IPS-18a (cell line): ENCODE measurements at regions not wholly inside any gene's neighbourhood (a gene's known extent, or its start where the extent isn't known, plus 50 kb on each side); places are given as distances from the start of the nearest gene placed in this dataset.

Experiments
- H3K27ac ChIP-seq: one replicate; pipeline ENCODE4 v1.5.1; 2013; ENCODE audit warnings: low read length
- H3K27me3 ChIP-seq: one replicate; pipeline ENCODE4 v1.6.1; 2013; ENCODE audit warnings: mild to moderate bottlenecking, low read length; ENCODE audit not compliant: control insufficient read depth, insufficient read depth
- H3K36me3 ChIP-seq: one replicate; pipeline ENCODE4 v1.6.1; 2013; ENCODE audit warnings: low read depth, low read length; ENCODE audit not compliant: control insufficient read depth
- H3K4me1 ChIP-seq: one replicate; pipeline ENCODE4 v1.6.1; 2013; ENCODE audit warnings: low read depth, low read length; ENCODE audit not compliant: control insufficient read depth
- H3K4me3 ChIP-seq: one replicate; pipeline ENCODE4 v1.5.1; 2013; ENCODE audit warnings: low read length
- H3K9ac ChIP-seq: one replicate; pipeline ENCODE4 v1.6.1; 2013; ENCODE audit warnings: mild to moderate bottlenecking, low read length, moderate library complexity
- H3K9me3 ChIP-seq: one replicate; pipeline ENCODE4 v1.6.1; 2013; ENCODE audit warnings: low read depth, low read length; ENCODE audit not compliant: control insufficient read depth

DNA sequence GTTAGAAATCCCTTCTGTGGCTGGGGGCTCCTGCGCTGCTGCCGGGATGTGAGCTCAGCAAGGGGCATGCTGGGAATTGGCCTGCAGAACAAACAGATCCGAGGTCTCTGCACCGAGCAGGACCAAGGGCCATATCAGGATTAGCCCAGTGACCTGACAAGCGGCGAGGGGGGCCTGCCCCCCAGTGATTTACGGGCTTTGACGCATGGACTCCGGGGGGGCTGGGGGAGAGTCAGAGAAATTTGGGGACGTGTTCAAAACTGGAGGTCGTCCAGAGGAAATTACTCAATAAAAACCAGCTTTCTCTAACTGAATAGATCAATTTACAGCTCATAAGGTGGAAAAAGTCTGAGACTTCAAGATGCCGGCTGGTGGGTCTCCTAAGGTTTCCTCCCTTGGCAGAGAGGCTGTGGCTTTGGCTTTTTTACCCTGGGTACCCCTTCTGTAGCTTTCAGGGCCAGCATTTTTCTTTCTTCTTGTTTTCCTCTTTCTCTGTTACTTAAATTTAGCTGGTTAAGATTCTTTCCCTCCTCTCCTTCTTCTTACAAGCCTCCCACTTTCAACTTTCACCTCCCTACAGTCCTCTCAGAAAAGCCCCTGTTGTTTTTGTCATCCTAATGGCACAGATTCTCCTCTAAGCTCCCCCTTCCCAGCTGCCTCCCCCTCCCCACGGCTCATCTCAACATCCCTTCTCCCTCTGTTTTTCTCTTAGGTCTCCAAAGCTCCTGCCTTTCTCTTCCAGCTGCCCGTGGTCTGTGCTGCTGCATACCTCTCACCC, 551.0 kb downstream of the CCDC171 start:
- no peak overlapping the region for H3K27ac ChIP-seq
- H3K4me1 ChIP-seq = peaks cover 11% of the 10 kb centered on the region
- no peaks in the 10 kb centered on the region for H3K27me3 ChIP-seq
- no peak overlapping the region for H3K9ac ChIP-seq
- no peaks in the 10 kb centered on the region for H3K9me3 ChIP-seq
- no peaks in the 10 kb centered on the region for H3K36me3 ChIP-seq
- no peak overlapping the region for H3K4me3 ChIP-seq

DNA sequence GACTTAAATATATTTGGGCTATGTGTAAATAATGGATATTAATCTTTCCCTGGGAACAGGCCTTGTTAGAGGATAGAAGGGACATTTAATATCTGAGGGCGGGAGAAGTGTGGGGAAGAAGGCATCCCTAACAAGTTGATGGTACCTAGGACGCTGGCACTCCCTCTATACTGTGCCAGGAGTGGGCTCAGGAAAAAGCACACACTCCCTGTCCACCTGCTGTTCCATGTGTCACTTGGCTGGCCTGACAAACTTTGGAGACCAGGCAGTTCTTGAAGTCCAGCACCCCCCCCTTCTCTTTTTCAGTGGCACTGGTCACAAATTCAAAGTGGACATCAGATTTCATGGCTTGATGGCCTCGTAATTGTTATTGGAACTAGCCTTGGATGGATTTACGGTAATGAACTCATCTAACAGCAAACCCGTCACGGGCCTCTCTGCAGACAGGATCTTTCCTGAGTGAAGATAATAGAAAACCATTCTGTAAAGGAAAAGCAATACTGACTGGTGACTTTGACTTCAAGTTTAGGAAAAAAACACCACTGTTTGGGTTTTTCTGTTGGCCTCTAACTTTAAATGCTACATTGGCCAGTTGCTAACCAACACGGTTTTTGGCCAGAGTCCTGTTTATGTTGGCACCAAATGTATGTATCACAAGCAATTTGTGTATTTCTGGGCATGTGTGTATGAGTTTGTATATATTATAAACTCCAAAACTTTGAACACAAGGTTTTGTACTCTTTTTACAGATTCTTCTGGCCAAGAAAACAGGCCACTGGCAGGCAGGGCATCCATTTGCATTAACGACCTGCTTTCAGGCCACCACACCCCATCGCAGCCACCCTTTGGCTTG, 552.6 kb downstream of the CCDC171 start:
- H3K9me3 ChIP-seq = no peaks in the 10 kb centered on the region
- no peak overlapping the region for H3K9ac ChIP-seq

DNA sequence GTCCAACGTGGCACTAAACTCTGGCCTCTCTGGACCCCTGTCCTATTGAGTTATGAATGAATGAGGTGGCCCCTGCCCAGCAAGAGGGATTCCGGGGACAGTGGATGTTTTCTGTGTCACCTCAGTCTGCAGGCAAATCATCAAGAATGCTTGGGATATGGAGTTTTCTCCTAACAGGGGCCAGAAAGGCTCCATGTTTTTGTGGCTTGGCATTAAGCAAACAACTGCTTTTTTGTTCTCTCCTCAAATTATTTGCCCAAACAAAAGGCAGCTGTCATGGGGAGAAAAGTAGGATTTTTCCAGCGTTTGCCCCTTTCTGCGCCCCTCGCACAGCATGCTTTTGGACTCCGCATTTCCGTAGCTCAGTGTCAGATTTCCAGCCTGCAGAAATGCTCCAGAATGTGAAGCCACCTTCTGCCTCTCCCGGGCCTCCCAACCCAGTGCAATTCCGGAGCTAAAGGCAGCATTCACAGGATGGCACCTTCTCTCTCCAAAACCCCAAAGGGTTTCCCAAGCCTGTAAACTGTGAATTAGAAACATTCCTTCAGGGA, 553.3 kb downstream of the CCDC171 start:
- Histone ChIP-seq H3K27ac (no peak overlapping the region), H3K27me3 (no peaks in the 10 kb centered on the region), H3K4me1 (peaks cover 11% of the 10 kb centered on the region), H3K9me3 (no peaks in the 10 kb centered on the region), H3K9ac (no peak overlapping the region), H3K4me3 (no peak overlapping the region), H3K36me3 (no peaks in the 10 kb centered on the region)

More for the DNA sequence above, 552.6 kb downstream of the CCDC171 start:
- Histone ChIP-seq H3K4me1 (peaks cover 11% of the 10 kb centered on the region), H3K4me3 (no peak overlapping the region), H3K36me3 (no peaks in the 10 kb centered on the region), H3K27ac (no peak overlapping the region), H3K27me3 (no peaks in the 10 kb centered on the region)

DNA sequence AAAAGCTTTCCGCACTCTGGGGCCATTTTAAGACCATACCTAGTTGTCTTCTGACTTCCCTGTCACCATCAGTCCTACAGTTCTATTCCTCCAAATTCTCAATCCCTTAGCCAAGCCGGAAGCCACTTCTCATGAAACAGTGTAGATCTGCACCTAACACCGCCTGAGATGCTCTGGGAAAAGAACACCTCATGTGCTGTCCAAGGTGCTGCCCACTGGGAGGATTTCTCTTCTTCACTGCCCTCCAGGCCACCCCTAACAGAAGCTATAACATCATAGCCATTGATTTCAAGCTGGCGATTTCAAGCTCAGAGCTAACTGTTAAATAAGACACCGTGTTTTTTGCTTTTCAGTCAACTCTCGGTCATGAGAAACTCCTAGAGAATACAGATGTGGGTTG, 559.3 kb downstream of the CCDC171 start:
- Histone ChIP-seq H3K27me3 (no peaks in the 10 kb centered on the region), H3K36me3 (no peaks in the 10 kb centered on the region), H3K27ac (no peak overlapping the region), H3K4me3 (no peak overlapping the region), H3K4me1 (no peaks in the 10 kb centered on the region), H3K9ac (no peak overlapping the region), H3K9me3 (no peaks in the 10 kb centered on the region)

DNA sequence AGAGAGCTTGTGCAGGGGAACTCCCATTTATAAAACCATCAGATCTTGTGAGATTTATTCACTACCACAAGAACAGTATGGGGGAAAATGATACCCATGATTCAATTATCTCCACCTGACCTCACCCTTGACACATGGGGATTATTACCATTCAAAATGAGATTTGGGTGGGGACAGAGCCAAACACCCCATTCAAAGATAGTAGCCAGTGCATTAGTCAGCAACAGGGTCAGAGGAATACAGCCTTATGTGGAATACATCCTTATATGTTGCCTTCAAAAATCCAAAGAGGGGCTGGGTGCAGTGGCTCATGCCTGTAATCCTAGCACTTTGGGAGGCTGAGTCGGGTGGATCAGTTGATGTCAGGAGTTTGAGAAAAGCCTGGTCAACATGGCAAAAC, 563.2 kb downstream of the CCDC171 start:
- Histone ChIP-seq H3K9me3 (no peaks in the 10 kb centered on the region), H3K4me3 (no peak overlapping the region), H3K4me1 (peaks cover 8% of the 10 kb centered on the region), H3K9ac (no peak overlapping the region), H3K27me3 (no peaks in the 10 kb centered on the region), H3K36me3 (no peaks in the 10 kb centered on the region), H3K27ac (no peak overlapping the region)

DNA sequence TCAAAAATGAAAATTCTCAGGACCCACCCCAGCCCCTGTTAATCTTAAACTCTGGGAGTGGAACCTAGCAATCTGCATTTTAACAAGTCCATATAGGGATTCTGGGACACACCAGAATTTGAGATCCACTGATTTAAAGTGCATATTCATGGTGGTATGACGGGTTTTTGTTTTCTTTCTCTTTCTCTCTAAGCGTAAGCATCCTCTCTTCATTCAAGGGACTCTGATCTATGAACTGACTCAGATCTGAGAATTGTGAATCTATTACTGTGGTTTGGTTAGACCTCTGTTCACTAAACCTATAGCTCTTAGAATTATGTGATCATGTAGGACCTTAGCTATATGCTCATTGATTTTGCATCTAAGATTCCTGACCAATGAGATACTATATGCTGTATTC, 565.2 kb downstream of the CCDC171 start:
- Histone ChIP-seq H3K27ac (no peak overlapping the region), H3K27me3 (no peaks in the 10 kb centered on the region), H3K36me3 (no peaks in the 10 kb centered on the region), H3K4me1 (peaks cover 8% of the 10 kb centered on the region), H3K9me3 (no peaks in the 10 kb centered on the region), H3K4me3 (no peak overlapping the region), H3K9ac (no peak overlapping the region)

DNA sequence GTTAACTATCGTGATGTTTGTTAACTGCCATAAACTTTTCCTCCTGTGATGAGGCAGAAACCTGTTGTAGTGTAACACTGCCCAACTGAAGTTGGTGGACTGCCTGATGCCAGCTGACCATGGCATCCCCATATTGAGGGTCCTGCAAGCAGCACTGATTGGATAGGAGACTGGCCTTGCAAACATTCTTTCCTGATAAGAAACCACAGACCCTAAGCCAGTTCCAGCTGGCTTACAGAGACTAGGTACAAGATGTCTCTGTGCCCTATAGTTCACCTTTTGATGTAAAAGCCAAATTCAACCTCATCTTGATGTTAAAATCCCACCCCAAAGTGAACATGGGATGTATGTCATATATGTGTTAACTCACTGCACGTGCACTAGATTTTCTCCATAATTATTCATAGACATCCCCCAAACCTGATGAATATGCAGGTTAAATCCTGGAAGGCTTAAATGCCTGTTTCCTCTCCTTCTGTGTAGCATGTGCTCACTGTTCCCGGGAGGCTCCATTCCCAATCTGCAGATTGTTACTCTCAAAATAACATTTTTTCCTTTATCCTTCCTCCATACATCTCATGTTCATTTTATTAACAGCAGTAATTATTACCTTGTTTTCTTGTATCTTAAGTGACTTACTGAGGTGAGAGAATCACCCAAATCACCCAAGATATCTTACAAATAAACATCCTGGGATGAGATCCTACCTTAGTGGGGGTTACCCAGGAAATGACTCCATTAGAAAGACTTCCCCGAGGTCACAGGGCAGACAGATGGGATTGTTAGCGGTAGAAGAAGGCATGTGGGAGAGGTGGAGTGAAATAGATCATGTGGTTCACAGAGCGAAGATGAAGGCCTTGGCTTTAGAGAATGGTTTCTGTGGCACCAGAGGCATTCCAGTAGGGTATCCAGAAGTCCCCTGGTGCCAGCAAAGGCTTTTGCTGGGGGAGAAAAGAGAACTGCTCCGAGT, 566.7 kb downstream of the CCDC171 start:
- Histone ChIP-seq H3K27ac (no peak overlapping the region), H3K27me3 (no peaks in the 10 kb centered on the region), H3K4me1 (peaks cover 8% of the 10 kb centered on the region), H3K36me3 (no peaks in the 10 kb centered on the region), H3K4me3 (no peak overlapping the region), H3K9ac (no peak overlapping the region), H3K9me3 (no peaks in the 10 kb centered on the region)

DNA sequence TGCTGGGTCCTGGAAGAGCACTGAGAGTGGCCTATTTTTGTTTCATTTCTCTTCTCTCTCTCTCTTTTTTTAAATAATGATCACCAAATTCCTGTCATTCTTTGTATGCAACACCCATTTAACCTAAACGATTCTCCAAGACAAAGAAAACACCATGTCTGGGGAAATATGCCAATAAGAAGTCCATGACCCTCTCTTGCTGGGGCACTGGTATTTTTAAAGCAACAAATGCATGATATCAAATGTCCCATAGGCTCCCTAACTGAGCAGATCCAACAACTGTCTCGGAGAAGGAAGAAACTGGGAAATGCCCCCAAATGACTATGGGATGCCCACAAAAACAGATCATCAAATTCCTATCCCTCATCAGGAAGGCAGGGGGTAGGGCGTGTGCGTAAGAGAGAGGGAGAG, 567.4 kb downstream of the CCDC171 start:
- Histone ChIP-seq H3K9ac (no peak overlapping the region), H3K27ac (no peak overlapping the region), H3K4me1 (peaks cover 8% of the 10 kb centered on the region), H3K9me3 (no peaks in the 10 kb centered on the region), H3K4me3 (no peak overlapping the region), H3K36me3 (no peaks in the 10 kb centered on the region), H3K27me3 (no peaks in the 10 kb centered on the region)

DNA sequence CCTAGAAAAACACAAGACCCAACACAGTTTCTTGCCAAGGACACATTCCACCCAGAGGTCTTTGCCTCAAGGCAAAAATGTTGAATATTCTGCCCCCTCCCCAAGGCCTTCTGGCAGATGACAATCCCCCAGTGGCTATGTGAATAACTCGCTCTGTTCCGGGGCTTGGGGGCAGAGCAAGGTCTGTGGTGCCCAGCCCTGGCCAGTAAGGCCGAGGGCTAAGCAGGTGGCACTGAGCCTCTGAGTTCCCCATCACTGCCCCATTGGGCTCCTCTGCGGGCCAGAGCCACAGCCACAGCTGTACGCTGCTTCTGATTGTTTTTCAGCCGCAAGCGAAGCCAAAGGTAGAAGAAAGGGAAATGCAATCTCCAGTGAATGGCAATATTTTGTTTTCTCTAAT, 567.9 kb downstream of the CCDC171 start:
- Histone ChIP-seq H3K4me1 (peaks cover 8% of the 10 kb centered on the region), H3K36me3 (no peaks in the 10 kb centered on the region), H3K4me3 (no peak overlapping the region), H3K27ac (no peak overlapping the region), H3K27me3 (no peaks in the 10 kb centered on the region), H3K9me3 (no peaks in the 10 kb centered on the region), H3K9ac (no peak overlapping the region)

DNA sequence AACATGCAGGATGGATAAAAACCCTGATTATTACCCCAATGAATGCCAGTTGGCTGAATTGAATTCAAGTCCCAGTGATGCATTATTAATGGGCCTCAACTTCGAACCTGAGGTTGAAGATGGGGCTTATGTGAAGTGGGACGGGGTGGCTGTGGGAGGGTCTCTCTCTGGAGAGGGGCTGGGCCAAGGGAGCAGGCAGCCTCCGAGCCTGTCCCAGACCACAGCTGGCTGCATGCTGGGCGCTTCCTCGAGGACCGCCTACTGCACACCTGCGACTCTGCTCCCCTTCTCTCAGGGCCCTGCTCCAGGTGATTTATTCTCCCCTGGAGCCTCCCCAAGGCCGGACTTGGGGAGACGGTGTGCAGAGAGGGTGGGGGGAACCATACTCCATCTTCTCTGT, 568.3 kb downstream of the CCDC171 start:
- H3K9me3 ChIP-seq = no peaks in the 10 kb centered on the region
- no peak overlapping the region for H3K4me3 ChIP-seq
- H3K27ac ChIP-seq = no peak overlapping the region
- peaks cover 8% of the 10 kb centered on the region for H3K4me1 ChIP-seq
- no peak overlapping the region for H3K9ac ChIP-seq
- H3K36me3 ChIP-seq = no peaks in the 10 kb centered on the region
- H3K27me3 ChIP-seq = no peaks in the 10 kb centered on the region
